HG02678 (cell line): ENCODE measurements at regions not wholly inside any gene's neighbourhood (a gene's known extent, or its start where the extent isn't known, plus 50 kb on each side); places are given as distances from the start of the nearest gene placed in this dataset.
"Not testable (repeated sequence)": the region's sequence is repeated elsewhere in the genome, so short reads cannot be mapped to it uniquely, and the experiment has no call there.

Experiments
- ATAC-seq: cut with Tn5 transposase; IDR thresholded peaks from one replicate; pipeline ENCODE4 v1.9.1; 2021; ENCODE audit warnings: mild to moderate bottlenecking, moderate library complexity; ENCODE audit not compliant: unreplicated experiment

DNA sequence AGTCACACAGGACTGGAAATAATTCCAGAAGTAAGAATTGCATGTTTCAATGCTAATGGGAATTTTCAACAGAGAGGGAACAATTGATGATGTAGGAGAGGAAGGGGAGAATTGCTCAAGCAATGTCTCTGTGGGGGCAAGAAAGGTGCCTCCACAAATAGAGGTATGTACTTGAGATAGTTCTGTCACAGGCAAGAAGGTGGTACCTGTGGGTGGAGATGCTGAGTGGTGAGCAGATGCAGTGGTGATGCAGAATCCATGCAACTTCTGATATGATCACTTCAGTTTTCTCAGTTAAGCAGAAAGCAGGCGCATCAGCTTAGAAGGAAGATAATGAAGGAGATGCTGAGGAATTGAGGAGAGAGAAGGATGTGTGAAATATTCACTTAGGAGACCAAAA is 55.1 kb upstream of the SEC24B start:
- ATAC-seq: no peak

DNA sequence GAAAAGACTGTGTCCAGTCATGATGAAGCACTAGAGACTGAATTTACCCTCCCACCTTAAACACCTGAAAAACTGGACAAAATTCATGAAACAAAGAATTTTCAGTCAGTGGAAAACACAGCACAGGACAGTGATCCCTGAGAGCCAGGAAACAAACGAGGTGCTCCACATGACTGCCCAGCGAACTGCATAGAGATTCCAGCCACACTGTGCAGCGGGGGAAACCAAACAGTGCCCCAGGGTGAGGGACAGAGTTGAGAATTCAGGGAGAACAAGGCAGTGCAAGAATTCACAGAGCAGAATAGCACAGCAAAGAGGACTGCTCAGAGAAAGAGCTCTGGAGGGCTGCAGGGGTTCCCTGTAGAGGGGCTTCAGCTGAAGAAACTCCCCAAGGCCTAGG is 55.5 kb upstream of the SEC24B start:
- no peak for ATAC-seq

DNA sequence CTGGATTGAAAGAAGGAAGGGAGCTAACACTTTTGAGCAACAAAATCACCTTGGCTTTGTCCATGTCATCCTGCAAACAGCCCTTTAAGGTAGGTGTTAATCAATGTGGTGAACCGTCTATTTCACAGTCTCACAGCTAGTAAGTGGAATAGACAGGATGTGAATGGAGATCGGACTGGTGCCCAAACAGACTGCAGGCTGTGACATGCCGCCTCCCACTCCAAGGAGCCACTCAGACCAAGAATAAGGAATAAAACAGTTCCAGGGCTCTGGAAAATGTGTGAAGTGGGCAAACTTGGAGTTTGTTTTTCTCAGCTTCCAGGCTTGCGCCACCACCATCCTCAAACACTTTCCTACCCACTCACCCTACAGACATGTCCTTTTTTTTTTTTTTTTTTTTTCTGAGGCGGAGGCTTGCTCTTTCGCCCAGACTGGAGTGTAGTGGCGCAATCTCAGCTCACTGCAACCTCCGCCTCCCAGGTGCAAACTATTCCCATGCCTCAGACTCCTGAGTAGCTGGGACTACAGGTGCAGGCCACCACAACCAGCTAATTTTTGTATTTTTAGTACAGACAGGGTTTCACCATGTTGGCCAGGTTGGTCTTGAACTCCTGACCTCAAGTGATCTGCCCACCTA is 57.7 kb upstream of the SEC24B start:
- no peak for ATAC-seq

DNA sequence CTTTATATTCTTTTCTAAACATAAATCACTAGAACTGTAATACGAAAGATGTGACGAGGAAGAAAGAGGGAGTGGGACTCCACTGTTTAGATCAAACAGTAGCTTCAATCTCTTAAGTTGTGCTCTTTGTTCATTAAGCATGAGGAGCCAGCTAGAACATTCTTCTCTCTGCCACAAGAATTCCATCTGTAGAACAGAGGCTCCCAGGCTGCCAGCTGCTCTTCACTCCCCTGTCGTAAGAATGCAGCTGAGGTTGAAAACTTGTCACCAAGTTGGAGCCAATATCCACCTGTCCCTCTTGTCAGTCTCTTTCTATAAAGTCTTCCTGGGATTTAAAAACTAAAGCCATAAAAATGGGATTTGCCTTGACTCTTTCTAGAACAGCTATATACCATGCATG is 65.0 kb upstream of the SEC24B start:
- ATAC-seq: no peak

DNA sequence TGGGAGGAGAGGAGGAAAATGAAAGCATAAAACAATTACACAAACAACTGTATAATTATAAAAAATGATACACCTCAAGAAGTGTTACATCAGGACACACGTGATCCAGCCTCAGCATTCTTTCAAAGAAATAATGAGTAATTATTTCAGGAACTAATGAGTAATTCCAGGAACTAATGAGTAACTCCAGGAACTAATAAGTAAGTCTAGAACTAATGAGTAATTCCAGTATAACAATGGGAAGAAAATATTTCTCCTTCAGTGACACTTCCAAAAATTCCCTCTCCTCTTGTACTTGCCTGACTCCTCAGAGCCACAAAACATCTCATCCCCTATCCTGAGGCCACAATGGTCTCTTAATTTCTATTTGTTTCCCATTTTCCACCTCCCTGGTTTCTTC is 63.5 kb upstream of the COL25A1 start:
- no peak for ATAC-seq

DNA sequence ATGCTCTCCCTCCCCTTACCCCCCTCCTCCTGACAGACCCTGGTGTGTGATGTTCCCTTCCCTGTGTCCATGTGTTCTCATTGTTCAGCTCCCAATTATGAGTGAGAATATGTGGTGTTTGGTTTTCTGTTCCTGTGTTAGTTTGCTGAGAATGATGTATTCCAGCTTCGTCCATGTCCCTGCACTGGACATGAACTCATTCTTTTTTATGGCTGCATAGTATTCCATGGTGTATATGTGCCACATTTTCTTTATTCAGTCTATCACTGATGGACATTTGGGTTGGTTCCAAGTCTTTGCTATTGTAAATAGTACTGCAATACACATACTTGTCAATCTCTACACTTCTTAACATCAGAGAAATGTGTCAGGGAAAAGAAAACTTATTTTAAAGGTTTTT is 62.8 kb upstream of the COL25A1 start:
- not testable (repeated sequence) for ATAC-seq

DNA sequence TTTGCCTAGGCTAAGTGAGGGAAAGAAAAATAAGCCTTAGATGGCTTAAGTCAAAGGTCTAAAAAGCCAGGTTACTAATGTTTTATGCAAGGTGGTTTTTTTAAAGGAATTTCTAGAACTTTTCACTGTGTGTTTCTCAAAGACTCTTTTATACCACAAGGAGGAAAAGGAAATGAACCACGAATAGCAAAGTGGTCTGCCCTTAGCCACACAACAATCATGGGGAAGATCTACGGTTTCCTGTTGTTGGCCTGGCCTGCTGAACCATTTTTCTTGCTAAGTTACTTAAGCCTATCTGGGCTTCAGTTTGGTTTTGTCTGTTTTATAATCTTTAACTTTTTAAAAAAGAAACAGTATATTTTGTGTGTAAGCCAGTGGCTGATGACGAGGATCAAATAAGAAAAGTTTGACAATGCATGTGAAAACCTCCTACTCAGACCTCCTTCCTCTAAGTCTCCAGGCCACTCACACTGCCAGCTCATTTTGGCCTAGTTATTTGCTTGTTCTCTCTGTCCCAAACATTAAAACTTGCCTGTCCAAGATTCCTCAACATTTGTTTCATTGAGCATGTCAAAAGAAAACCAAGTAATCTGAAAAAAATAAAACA is 56.7 kb upstream of the COL25A1 start:
- peak; percentile 69 for ATAC-seq

DNA sequence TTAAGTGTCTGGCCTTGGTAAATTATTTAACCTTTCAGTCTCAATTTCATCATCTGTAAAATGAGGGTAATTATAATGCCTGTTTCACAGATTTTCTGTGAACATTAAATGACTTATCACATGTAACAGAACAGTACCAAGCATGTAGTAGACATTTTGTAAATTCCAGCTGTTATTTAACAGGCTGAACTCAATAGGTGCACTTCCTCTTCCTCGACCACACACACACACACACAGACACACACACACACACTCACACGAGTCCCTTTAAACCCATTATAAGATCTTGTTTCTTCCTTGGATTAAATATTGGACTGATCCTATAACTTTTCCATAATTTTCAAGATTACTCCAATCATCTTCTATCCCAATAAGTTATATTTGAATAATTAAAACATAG is 53.4 kb upstream of the COL25A1 start:
- no peak for ATAC-seq

DNA sequence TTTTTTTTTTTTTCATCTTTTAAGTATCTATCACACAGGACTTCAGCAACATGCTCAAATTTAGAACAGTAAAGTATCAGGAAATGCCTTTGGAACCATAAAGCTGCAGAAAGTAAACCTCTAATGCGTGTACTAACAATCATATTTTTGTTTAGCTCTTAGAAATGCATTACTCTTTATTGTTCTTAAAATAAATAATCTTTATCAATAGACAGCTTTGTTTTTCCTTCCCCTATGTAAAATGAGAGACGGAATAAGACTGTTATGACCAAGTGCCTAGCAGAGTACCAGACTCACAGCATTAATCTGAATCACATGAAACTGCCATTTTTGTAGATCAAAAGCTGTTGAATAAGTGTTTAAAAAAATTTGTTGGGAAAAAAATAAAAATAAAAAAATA is 50.5 kb upstream of the COL25A1 start:
- ATAC-seq: no peak
